Kidney tubule cell (primary cell): ENCODE measurements at regions not wholly inside any gene's neighbourhood (a gene's known extent, or its start where the extent isn't known, plus 50 kb on each side); places are given as distances from the start of the nearest gene placed in this dataset.

Source experiments
- DNase-seq: peaks from one replicate; pipeline ENCODE4 v3.0.0-alpha.2; 2018; ENCODE audit warnings: low spot score

DNA sequence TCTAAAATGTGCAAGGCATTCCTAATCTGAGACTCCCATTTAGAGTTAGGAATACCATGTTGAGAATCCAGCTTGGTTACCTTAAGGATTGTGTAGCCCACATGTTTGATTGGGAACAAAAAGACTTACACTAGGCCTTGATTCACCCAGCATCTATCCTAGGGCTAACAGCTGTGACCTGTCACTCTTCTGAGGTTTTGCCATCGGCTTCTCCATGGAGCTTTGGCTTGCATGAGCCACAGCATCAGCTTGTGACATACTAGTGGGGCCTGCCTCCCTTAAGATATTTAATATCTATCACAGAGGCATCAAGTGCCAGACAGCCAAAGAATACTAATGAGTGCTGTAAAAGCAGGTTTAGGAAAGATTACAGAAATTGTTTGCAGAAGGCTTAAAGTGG, 241.3 kb upstream of the UBE2E3 start:
- DNase-seq: no peak

DNA sequence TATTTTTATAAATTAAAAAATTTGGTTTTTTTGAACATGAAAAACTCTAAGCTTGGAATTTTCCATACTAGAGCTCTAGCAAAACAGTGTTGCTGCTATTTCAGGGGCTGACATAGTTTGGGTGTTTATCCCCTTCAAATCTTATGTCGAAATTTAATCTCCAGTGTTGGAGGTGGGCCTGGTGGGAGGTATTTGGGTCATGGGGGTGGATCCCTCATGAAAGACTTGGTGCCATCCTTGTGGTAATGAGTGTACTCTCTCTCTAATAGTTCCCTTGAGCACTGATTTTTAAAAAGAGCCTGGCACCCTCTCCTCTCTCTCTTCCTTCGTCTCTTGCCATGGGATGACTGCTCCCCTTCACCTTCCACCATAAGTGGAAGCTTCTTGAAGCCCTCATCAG, 244.6 kb upstream of the UBE2E3 start:
- no peak for DNase-seq

DNA sequence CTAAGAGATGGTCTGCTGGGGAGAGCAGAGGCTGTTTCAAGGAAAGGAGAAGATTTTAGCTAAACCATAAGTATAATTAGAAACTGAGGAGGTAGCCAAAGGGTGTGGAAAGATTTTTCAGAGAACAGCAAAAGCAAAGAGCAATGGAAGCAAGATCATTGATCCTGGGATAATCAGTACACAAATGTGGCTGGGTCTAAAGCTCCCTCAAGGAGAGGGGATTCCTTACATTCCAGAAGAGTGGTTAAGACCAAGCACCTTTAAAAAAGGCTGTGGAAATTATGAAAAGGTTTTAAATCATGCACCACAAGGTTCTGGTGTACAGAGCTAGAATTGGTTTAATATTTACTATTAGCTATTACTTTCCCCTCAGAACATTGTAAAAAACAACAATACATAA, 246.0 kb upstream of the UBE2E3 start:
- DNase-seq: peak; percentile 22

DNA sequence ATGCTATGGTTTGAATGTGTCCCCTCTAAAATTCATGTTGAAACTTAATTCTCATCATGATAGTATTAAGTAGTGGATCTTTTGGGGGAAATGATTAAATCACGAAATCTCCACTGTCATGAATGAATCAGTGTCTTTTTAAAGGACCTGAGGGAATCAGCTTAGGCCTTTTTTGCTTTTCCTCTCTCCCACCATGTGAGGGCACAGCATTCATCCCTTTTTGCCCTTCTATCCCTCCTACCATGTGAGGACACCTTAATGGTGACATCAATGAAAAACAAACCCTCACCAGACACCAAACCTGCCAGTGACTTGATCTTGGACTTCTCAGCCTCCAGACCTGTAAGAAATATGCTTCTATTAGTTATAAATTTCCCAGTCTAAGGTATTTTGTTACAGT, 247.1 kb upstream of the UBE2E3 start:
- DNase-seq: no peak

DNA sequence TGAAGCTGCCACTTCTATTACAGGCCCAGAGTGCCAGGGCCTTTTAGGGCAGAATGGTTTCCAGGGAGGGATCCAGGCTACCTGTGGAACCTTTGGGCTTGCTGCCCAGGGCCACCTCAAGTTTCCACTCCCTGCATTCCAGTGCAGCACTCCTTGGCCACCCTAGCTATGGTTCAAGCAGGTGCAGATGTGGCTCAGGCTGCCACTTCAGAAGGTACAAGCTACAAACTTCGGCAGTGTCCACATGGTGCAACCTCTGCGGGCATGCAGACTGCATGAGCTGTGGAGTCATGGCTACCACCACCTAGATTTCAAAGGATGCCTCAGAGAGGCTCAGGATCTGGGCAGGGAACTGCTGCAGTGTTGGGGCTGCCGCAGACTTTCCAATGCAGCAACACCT, 248.1 kb upstream of the UBE2E3 start:
- DNase-seq: no peak

DNA sequence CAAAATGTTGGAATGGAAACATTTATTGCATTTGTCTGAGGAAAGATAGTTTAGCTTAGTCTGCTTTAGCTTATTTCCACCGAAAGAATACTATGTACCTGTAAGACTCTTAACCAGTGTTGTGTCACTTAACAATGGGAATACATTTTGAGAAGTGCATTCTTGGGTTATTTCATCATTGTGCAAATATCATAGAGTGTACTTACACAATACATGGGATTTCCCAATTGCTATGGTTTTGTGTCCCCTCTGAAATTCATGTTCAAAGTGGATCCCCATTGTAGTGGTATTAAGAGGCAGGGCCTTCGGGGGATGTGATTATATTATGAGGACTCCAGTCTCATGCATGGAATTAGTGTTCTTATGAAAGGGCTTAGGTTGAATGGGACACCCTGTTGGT, 249.4 kb upstream of the UBE2E3 start:
- peak; percentile 37 for DNase-seq

DNA sequence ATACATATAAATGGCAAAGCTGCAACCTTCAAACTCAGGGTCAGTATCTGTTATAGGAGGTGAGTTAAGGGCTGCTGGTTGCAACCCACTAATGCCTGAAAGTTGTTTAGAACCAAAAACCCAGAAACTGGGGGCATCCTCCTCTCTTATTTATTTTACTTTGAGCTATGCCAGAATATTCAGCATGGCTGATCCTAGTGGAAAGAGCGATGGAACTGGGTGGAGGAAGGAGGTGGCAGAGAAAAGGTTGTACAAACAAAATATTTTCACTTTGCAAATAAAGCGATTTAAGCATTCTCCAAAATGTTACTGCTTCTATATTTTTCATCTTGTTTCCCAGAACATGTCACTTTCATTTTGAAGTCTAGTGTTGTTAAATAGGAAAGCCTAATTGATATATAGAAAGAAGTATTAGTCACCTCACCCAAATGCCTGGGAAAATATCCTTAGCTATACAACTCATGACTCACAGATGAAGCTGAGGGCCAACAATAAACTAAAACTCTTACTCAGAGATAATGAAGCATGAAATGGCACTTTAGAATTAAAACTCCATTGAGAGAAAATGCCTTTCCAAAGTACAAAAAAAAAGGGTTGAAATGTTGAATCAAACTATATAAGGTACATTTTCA, 251.4 kb upstream of the UBE2E3 start:
- DNase-seq: peak; percentile 81

DNA sequence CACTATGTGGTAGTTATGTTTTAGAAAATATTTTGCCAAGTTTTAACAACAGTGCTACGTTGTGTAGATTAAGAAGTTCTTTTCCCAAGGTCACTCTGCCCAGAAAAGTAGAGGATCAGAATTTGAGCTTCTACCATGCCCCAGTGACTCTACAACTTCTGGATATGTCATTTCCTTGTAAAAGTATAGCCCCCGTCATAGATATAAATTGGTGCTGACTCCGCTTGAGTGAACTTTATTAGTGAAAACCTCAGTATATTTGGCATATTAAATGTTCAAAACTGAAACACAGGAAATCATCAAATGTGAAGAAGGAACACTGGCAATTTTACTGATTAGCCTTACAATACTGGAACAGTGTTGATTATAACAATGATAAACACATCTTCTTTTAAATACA, 256.7 kb upstream of the UBE2E3 start:
- peak; percentile 14 for DNase-seq

DNA sequence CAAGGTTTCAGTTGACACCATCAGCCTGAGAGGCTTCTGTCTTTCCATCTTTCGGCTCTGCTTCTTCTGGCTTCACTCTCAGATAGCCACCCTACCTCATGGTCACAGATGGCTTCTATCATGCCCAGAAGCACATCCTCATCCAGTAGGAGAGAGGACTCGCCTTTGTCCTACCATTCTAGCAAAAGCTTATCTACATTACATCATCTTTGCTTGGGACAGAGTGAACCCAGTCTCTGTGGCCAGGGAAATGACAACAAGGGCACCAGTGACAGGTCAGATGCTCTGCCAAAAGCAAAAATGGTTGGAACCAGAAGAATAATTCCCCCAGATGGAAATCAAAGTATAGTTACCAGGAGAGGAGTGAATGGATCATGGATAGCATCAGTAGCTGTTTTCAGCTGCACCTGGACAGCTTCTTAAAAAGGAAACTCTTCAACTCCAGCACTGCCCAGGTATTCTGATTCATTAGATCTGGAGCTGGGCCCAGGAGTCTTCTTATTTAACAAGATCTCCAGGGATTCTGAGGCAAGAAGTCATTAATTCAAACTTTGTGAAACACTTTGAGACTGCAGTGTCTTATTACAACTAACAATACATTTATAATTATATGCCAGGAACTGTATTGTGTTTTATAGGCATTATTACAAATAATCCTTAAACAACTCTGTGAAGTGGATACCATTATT, 257.7 kb upstream of the UBE2E3 start:
- peak; percentile 42 for DNase-seq

DNA sequence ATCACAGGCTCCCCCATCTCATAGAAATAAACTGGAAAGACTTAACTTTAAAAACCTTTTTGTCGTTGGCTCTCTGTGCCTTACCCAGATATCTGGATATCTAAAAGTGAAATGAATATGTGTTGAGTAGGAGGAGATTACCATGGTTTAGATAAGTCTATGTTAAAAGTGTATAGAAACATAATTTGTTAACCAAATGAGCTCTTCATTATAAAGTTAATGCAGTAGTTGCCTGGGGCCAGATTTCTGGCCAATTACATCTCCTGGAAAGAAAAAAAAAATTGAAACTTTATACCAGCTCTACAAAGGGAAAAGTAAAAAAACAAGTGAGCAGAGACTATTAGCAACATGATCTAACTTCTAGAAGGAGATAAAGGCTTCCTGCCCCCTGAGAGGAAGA, 259.6 kb upstream of the UBE2E3 start:
- DNase-seq: no peak

DNA sequence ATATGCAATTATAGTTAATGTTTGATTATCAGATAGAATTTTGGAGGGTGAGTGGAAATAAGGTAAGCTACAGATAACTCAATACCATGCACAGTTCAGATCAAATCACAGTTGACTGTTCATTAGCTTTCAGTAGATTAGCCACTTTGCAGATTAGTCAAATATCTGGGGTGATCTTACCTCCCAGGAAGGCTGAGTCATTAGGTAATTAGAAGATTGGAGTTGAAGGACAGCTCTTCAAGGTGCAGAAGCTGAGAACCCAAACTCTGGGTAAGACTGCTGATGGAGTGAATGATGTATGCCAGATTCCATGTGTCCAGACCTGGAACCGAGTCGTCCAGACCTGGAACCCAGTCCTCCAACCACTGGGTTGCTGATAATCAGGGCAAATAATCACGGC, 262.8 kb upstream of the UBE2E3 start:
- DNase-seq: peak; percentile 16

DNA sequence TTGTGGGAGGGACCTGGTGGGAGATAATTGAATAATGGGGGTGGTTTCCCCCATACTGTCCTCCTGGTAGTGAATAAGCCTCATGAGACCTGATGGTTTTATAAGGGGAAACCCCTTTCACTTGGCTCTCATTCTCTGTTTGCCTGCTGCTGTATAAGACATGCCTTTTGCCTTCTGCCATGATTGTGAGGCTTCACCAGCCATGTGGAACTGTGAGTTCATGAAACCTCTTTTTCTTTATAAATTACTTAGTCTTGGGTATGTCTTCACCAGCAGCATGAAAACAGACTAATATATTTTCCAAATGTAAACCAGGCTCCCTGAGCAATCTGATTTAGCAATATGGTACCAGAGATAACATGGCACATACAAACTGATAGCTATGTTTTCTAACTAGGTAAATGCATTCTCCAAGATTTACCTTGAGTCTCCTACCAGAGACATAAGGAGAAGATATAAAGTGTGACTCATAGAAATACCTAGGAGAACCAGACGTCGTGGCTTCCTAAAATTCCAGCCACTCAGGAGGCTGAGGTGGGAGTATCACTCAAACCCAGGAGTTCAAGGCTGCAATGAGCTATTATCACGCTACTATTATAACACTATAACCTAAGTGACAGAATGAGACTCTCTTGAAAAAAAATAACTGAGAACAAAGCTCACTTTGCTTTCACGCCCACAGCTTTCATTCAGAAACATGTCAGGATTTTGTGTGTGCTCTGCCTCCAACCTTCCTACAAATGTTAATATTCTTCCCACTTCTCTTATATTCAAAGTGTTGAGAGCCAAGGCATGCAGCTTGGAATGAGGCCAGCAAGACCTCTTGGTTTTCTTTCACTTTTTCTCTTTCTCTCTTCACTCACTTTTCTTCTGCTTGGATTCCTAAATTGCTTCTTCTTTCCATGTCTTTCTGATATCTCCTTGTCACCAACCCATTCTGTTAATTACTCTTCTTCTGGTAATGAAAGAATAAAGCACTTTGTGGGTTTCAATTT, 263.9 kb upstream of the UBE2E3 start:
- DNase-seq: peak; percentile 88

DNA sequence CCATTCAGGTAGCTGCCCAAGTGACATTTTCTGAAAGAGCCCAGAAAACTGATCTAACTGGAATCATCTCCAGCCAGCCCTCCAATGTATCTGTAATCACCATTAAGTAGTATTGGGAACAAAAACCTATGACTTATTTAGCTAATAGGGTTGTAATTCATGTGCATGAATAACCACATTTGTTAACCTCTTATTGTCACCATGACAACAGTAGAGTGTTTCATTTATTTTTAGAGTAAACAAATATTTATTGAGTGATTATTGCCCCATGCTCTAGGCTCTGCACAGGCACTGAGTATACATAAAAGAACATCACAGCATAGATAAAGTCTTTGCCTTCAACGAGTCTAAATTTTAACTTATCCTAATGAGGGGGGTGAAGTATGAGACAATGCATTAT, 265.4 kb upstream of the UBE2E3 start:
- no peak for DNase-seq

DNA sequence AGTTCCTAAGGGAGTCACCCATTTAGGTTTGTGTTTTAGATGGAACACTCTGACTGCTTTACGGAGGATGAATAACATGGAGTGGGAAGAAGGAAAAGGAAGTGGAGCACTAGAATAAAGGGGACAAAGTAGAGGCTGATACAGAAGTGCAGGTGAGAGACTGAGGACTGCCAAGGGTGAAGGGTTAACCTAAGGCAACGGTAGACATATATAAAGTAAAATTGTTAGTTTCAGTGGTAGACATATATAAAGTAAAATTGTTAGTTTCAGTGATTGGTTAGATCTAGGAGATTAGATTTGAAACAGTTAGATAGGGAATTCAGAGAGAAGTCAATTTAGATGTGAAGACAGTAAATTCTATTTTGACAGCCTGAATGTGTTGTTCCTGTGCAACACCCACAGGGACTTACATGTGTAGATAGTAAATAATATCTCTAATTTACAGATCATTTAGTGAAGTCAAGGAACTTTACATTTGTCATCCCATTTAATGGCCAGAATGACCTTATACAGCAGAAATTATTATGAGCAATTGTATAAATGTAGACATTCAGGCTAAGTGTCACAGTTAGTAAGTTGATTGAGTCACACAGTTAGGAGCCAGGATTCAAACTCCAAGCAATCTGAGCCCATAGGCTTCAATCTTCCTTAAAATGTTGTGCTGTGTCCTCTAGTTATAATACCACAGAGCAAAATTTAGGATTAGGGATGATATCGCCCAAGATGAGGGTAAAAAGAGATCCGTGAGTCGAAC, 270.8 kb upstream of the UBE2E3 start:
- no peak for DNase-seq

DNA sequence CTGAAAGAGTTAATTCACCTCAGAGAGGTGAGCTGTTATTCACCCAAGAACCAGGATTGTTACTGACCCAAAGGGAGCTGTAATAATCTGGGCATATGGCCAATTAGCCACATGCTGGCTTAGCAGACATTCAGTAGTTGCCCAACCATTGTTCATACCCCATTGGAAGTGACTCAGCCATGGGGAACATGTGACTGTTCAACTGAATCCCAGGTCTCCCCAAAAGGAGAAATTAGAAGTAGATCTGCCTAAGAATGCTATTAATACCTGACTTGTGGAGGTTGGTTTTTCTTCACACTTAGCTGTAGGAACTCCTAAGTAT, 272.6 kb upstream of the UBE2E3 start:
- DNase-seq: peak; percentile 95

DNA sequence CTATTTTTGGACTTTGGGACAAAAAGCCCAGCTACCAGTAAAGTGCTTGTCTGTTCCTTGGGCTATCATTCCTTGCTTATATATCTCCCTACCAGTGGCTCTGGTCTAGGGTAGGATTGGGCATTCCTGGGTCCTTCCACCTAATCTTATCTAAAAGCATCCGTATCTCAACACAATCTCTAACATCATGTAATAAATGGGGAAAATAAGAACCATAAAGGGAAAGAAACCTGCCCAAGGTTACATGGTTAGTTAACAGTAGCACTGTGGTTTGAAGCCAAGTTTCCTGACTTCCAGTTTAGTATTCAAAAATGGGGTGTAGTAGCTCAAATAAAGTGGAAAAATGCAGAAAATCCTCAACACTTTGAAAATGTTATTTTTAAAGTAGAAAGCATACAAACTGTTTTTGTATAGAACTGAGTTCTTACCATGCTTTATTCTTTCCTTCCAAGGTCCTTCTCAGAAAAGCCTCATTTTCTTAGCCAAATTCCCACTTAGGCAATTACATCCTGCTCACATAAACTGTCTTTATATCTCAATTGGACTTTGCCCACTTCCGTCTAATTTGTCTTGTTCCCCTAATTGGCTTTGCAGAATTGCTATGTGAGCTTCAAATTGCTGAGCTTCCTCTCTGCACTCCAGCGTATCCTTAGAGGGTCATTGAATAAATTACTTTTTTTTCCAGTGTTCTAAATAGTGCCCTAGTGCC, 273.1 kb upstream of the UBE2E3 start:
- DNase-seq: no peak

DNA sequence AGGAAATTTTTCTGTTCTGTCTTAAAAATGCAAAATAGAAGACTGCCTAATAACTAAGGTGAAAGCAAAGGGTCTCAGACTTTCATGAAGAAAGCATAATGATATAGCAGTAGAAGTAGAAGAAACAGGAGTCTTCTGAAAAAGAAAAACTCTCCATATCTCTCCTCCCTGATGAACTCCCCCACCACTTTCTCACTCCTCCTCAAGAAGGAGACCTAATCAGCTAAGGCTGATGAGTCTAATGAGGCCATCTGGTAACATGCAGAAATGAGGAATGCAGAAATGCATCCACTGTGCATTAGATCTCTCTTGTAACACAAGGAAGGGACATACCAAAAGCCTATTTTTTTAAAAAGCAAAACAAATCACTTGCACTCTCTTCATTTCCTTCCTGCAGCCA, 273.7 kb upstream of the UBE2E3 start:
- no peak for DNase-seq

DNA sequence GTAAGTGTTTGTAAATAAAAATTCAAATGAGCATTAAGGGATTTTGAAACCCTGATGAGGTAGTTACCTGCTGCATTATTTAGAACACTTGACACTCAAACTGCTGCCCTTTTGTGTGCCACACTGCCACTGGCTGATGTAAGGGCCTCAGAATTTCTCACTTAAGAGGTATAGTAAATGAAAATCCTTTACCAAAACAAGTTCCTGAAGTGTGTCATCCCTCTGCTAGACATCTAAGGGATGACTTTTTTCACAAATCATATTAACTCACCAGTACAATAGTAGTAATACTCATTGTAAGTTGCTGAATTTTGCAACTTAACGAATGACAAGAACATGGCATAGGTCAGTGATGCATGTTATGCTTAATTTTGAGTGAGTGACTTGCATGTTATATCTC, 274.9 kb upstream of the UBE2E3 start:
- DNase-seq: peak; percentile 43

DNA sequence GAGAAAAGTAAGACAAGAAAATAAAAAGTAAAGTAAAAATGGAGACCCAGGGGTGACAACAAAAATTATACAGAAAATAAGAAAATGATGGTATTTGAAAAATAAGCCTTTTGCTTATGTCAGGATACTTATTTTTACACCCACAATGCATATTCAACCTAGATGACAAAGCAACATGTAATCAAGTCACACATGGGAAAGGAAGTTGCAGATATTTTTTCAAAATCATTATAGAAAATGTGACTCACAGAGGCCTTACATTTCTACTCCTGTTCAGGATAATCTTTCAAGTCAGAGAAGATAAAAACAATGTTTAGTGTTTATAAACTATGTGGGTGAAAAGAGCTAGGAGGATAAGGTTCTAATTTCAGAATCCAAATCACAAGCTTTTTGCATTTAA, 275.3 kb upstream of the UBE2E3 start:
- DNase-seq: peak; percentile 17

DNA sequence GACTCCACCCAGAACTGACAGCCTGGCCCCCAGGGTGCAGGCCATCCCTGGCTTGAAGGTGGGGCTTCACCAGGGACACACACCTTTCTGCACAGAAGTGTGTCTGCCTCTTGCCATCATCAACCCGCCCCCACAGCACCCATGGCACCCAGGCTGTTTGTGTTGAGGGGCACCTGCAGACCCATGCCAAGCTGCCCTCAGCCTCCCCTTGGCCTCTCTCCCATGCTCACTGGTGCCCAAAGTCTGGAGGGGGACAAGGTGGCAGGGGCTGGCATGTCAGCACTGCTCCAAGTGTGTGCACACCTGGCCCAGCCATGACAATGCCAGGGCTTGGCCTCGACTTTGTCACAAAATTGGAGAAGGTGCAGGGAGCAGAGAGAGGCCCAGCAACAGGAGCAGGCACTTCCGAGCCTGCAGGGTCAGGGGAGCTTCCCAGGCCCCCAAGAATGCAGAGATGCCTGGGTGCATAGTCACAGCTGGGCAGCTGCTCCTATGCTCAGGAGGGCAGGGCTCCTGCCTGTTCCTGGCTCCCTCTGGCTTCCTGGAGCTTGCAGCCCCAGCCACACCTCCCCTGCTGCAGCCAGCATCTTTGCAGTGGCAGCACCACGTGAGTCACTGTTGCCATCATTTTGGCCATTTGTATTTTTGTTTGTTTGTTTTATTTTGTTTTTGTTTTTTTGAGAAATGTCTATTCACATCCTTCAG, 280.6 kb upstream of the UBE2E3 start:
- peak; percentile 47 for DNase-seq

DNA sequence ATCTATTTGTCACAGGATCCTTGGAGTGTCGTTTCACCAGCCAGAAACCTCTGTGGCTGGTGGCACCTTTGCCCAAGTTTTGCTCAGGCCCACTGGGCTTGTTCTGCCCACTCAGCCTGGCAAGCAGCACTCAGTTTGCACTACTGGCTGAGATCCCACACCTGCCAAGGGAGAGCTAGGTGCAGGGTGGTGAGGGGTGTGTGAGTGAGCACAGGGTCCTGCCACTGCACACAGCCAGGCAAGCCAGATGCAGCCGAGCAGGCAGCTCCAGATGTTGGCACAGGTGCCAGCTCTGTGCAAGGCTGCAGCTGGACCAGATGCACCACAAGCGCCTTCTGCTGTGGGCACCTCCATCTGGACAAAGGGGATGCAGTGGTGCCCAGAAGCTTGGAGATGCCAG, 281.7 kb upstream of the UBE2E3 start:
- no peak for DNase-seq
